SK-N-SH (cell line): ENCODE measurements at regions not wholly inside any gene's neighbourhood (a gene's known extent, or its start where the extent isn't known, plus 50 kb on each side); places are given as distances from the start of the nearest gene placed in this dataset.

Experiments used
- CTCF ChIA-PET: fragments of 300-600, 350-600 bp; formaldehyde crosslinking; extraction: SDS; loops from one replicate; lab custom pipeline; 2021; lab: Yijun Ruan, JAX
- POLR2A ChIA-PET: fragments of 350-600 bp; sonication (Branson Sonifier 250); formaldehyde crosslinking; extraction: SDS; loops from one replicate; lab custom pipeline; 2020; ENCODE audit warnings: antibody characterized with exemption, inconsistent platforms; lab: Yijun Ruan, JAX
- DNase-seq: peaks from one replicate; pipeline ENCODE4 v3.0.0; 2012
- H2AFZ ChIP-seq: fragments of 200-600 bp; sonication (generic); 2 replicates; pipeline ENCODE4 v1.8.1; 2016; ENCODE audit warnings: antibody characterized with exemption, mild to moderate bottlenecking, low read depth
- H3F3A ChIP-seq: fragments of 200-600 bp; sonication (generic); replicated peaks from 2 replicates; pipeline ENCODE3; 2016; ENCODE audit warnings: antibody characterized with exemption, mild to moderate bottlenecking; ENCODE audit not compliant: insufficient read depth
- H3K27ac ChIP-seq, 2 experiments: fragments of 200-500 bp in 1 of 2; fragments of 200-600 bp in 1 of 2; sonication (Bioruptor generic) in 1 of 2; sonication (generic), shearing (Covaris generic) in 1 of 2; 2 replicates each; pipeline versions ENCODE4 v1.5.1 to v1.6.1; 2014 to 2016; ENCODE audit warnings: low read depth in 2 of 2, inconsistent platforms in 1 of 2, low read length in 1 of 2, mild to moderate bottlenecking in 1 of 2, mixed read lengths in 1 of 2
- H3K27me3 ChIP-seq: fragments of 200-600 bp; sonication (generic), shearing (Covaris generic); 2 replicates; pipeline ENCODE4 v1.6.1; 2016; ENCODE audit warnings: mixed run types; ENCODE audit not compliant: insufficient read depth
- H3K36me3 ChIP-seq, 2 experiments: fragments of 200-500 bp in 1 of 2; fragments of 200-600 bp in 1 of 2; sonication (Bioruptor generic) in 1 of 2; sonication (generic) in 1 of 2; replicated peaks in 1 of 2; 2 replicates each; pipeline versions ENCODE3 to v1.5.1; 2014 to 2016; ENCODE audit warnings: low read length in 1 of 2, mild to moderate bottlenecking in 1 of 2; ENCODE audit not compliant: insufficient read depth in 2 of 2, control insufficient read depth in 1 of 2
- H3K4me1 ChIP-seq, 2 experiments: fragments of 200-500 bp in 1 of 2; fragments of 200-600 bp in 1 of 2; sonication (Bioruptor generic) in 1 of 2; sonication (generic), shearing (Covaris generic) in 1 of 2; 2 replicates each; pipeline versions ENCODE4 v1.5.1 to v1.6.1; 2014 to 2016; ENCODE audit warnings: low read depth in 1 of 2, low read length in 1 of 2, mixed run types in 1 of 2; ENCODE audit not compliant: insufficient read depth in 2 of 2, control insufficient read depth in 1 of 2
- H3K4me2 ChIP-seq: fragments of 200-600 bp; sonication (generic), shearing (Covaris generic); 2 replicates; pipeline ENCODE4 v1.6.1; 2017; ENCODE audit warnings: mixed run types
- H3K4me3 ChIP-seq, 2 experiments: fragments of 200-500 bp in 1 of 2; fragments of 200-600 bp in 1 of 2; sonication (Bioruptor generic) in 1 of 2; sonication (generic), shearing (Covaris generic) in 1 of 2; 2 replicates each; pipeline versions ENCODE4 v1.5.1 to v1.8.1; 2014 to 2016; ENCODE audit warnings: low read depth in 2 of 2, inconsistent platforms in 1 of 2, low read length in 1 of 2, mild to moderate bottlenecking in 1 of 2, mixed read lengths in 1 of 2, moderate library complexity in 1 of 2
- H3K79me2 ChIP-seq: fragments of 200-600 bp; sonication (generic); 2 replicates; pipeline ENCODE4 v1.8.1; 2017; ENCODE audit warnings: mild to moderate bottlenecking; ENCODE audit not compliant: insufficient read depth
- H3K9ac ChIP-seq: fragments of 200-600 bp; sonication (generic); 2 replicates; pipeline ENCODE4 v1.6.1; 2017; ENCODE audit warnings: mixed run types
- H3K9me2 ChIP-seq: fragments of 200-600 bp; sonication (generic); 2 replicates; pipeline ENCODE4 v1.6.1; 2017; ENCODE audit warnings: mixed run types
- H3K9me3 ChIP-seq: fragments of 200-600 bp; sonication (generic); 2 replicates; pipeline ENCODE4 v1.6.1; 2017; ENCODE audit warnings: mixed run types, mild to moderate bottlenecking, moderate library complexity
- H4K20me1 ChIP-seq: fragments of 200-600 bp; sonication (generic); 2 replicates; pipeline ENCODE4 v1.6.1; 2017; ENCODE audit warnings: mild to moderate bottlenecking, mixed run types; ENCODE audit not compliant: insufficient read depth
- CHD2 ChIP-seq: fragments of 150-350 bp; IDR thresholded peaks from 2 replicates; pipeline ENCODE4 v1.6.1; 2018; ENCODE audit warnings: low read length; ENCODE audit not compliant: partially characterized antibody
- CTCF ChIP-seq: fragments of 200-600 bp; sonication (generic); IDR thresholded peaks from 2 replicates; pipeline ENCODE4 v1.6.1; 2017; ENCODE audit warnings: antibody characterized with exemption, mild to moderate bottlenecking, moderate library complexity
- ELF1 ChIP-seq: IDR thresholded peaks from 2 replicates; pipeline ENCODE4 v1.4.0; 2012
- EP300 ChIP-seq, 2 experiments: IDR thresholded peaks; 2 replicates each; pipeline versions ENCODE4 v1.4.0 to v1.6.1; 2012; ENCODE audit warnings: borderline replicate concordance in 1 of 2, low read depth in 1 of 2, low read length in 1 of 2
- EZH2phosphoT487 ChIP-seq: fragments of 200-600 bp; sonication (generic); IDR thresholded peaks from 2 replicates; pipeline ENCODE4 v1.6.1; 2017; ENCODE audit warnings: low read depth, mixed run types, mild to moderate bottlenecking, antibody characterized with exemption, moderate library complexity, borderline replicate concordance
- FOXJ3 ChIP-seq: sonication (generic); formaldehyde crosslinking; IDR thresholded peaks from 2 replicates; pipeline ENCODE4 v1.5.1; 2020; ENCODE audit warnings: mild to moderate bottlenecking, missing genetic modification reagents
- IRF3 ChIP-seq: fragments of 150-350 bp; IDR thresholded peaks from 2 replicates; pipeline ENCODE4 v1.6.1; 2016; ENCODE audit warnings: mild to moderate bottlenecking, low read depth, low read length
- MEF2A ChIP-seq: IDR thresholded peaks from 2 replicates; pipeline ENCODE4 v1.4.0; 2012; ENCODE audit warnings: low read depth, borderline replicate concordance
- MXI1 ChIP-seq: IDR thresholded peaks from 2 replicates; pipeline ENCODE4 v1.6.1; 2012; ENCODE audit warnings: mild to moderate bottlenecking, low read depth, low read length, improper control_type of control experiment
- POLR2AphosphoS5 ChIP-seq: IDR thresholded peaks from 2 replicates; pipeline ENCODE4 v1.6.1; 2012; ENCODE audit warnings: low read depth, low read length
- RAD21 ChIP-seq: IDR thresholded peaks from 2 replicates; pipeline ENCODE4 v1.6.1; 2012; ENCODE audit warnings: mild to moderate bottlenecking, low read length
- RFX5 ChIP-seq: IDR thresholded peaks from 2 replicates; pipeline ENCODE4 v1.6.1; 2012; ENCODE audit warnings: mild to moderate bottlenecking, improper control_type of control experiment, low read length
- ZBTB33 ChIP-seq: IDR thresholded peaks from 2 replicates; pipeline ENCODE4 v1.4.0; 2012; ENCODE audit warnings: low read depth, borderline replicate concordance
- WGBS: methylation state at CpG from one replicate; pipeline ENCODE4 v1.1.6; 2017; ENCODE audit warnings: low lambda C conversion rate; 5-methylcytosine and 5-hydroxymethylcytosine counted together

GRCh38 chr7:88500131-88500530 lies 193.4 kb upstream of the STEAP4 start:
- Histone ChIP-seq H4K20me1 (no peaks in the 10 kb centered on the region), H3K4me1 (no peaks in the 10 kb centered on the region), H3K79me2 (no peaks in the 10 kb centered on the region), H3K27ac (no peak overlapping the region), H3K9me2 (no peaks in the 10 kb centered on the region), H3K36me3 (no peaks in the 10 kb centered on the region), H2AFZ (no peak overlapping the region), H3K9ac (no peak overlapping the region), H3F3A (no peaks in the 10 kb centered on the region), H3K4me2 (no peak overlapping the region), H3K4me3 (no peak overlapping the region), H3K27me3 (no peaks in the 10 kb centered on the region), H3K9me3 (no peaks in the 10 kb centered on the region)
- no peak for DNase-seq
- CTCF ChIA-PET: no interaction called here
- POLR2A ChIA-PET: no interaction called here
- 34% methylated on average over 6 of the region's 6 CpGs for WGBS
- TF ChIP-seq FOXJ3 (CRISPR knock-in tag): no peak
- TF ChIP-seq MEF2A: no peak
- no peak for TF ChIP-seq ELF1
- no peak for TF ChIP-seq EZH2phosphoT487
- no peak for TF ChIP-seq ZBTB33
- TF ChIP-seq IRF3: no peak
- TF ChIP-seq RAD21: no peak
- no peak for TF ChIP-seq POLR2AphosphoS5

- 28% methylated on average over 8 of the region's 8 CpGs for WGBS
- no peaks in the 10 kb centered on the region for H3K9me2 ChIP-seq
- ChIA-PET CTCF (no interaction called here), POLR2A (no interaction called here)
- no peaks in the 10 kb centered on the region for H3K9me3 ChIP-seq
- no peak overlapping the region for H2AFZ ChIP-seq
- no peaks in the 10 kb centered on the region for H3K79me2 ChIP-seq
- H3K4me1 ChIP-seq: no peaks in the 10 kb centered on the region
- H3K27ac ChIP-seq: no peak overlapping the region
- no peaks in the 10 kb centered on the region for H3K36me3 ChIP-seq
- H3K4me3 ChIP-seq: no peak overlapping the region
- H3K4me2 ChIP-seq: no peak overlapping the region
- no peak overlapping the region for H3K9ac ChIP-seq
- no peak for DNase-seq
- no peaks in the 10 kb centered on the region for H4K20me1 ChIP-seq
- no peak for TF ChIP-seq IRF3
- no peak for TF ChIP-seq POLR2AphosphoS5
- no peak for TF ChIP-seq ZBTB33
- TF ChIP-seq CHD2: no peak
- TF ChIP-seq CTCF: no peak
- TF ChIP-seq RFX5: no peak
- TF ChIP-seq EP300 (IDR thresholded peaks at IDR 0.05; ENCODE audit: borderline replicate concordance in 1 of 2, low read depth in 1 of 2, low read length in 1 of 2): no peak
- no peak for TF ChIP-seq FOXJ3 (CRISPR knock-in tag)
- TF ChIP-seq MXI1: no peak
- H3F3A ChIP-seq: no peaks in the 10 kb centered on the region
- no peaks in the 10 kb centered on the region for H3K27me3 ChIP-seq
These were observed 189.4 kb upstream of the STEAP4 start for GRCh38 chr7:88495881-88496725.
